ENCODE measurements at regions not wholly inside any gene's neighbourhood (a gene's known extent, or its start where the extent isn't known, plus 50 kb on each side); places are given as distances from the start of the nearest gene placed in this dataset.

DNA sequence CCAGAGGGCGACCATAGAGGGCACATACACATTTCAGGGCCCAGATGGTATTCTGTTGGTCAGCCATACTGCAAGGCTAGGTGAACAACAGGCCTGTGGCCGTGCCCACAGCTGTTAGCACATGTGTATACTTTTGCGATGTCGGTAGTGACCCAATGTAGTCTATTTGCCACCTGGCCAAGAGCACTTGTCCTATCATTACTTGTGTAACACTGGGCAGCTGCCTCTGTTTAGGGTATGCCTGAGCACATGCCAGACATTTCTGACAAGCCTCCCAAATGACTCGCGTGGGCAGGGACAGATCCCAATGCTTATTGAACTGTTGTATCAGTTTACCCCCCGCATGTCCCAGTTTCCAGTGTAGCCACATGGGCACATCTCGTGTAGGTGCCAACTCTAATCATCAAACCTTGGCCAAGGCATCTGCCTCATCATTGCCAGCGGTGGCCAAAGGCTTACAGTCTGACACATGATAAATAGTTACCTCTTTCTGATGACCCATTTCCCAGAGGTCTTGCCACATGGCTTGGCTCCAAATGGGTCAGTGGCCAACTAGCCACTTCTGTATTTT is 74.4 kb upstream of the FBXL4 start:
- no peaks in the 10 kb centered on the region for H3K27me3 ChIP-seq (ENCODE audit: control insufficient read depth, low read length)
- no peaks in the 10 kb centered on the region for H3K4me1 ChIP-seq (ENCODE audit: control insufficient read depth, low read length)
- no peak overlapping the region for H3K4me3 ChIP-seq (ENCODE audit: low read length)
- no peaks in the 10 kb centered on the region for H3K9me2 ChIP-seq (replicated peaks; ENCODE audit: control insufficient read depth, low read length)
- no peaks in the 10 kb centered on the region for H3K36me3 ChIP-seq (ENCODE audit: control insufficient read depth, low read length)
- no peak for TF ChIP-seq EZH2phosphoT487 (IDR thresholded peaks at IDR 0.05; ENCODE audit: borderline replicate concordance, low read length)
- TF ChIP-seq, protein P1, sequence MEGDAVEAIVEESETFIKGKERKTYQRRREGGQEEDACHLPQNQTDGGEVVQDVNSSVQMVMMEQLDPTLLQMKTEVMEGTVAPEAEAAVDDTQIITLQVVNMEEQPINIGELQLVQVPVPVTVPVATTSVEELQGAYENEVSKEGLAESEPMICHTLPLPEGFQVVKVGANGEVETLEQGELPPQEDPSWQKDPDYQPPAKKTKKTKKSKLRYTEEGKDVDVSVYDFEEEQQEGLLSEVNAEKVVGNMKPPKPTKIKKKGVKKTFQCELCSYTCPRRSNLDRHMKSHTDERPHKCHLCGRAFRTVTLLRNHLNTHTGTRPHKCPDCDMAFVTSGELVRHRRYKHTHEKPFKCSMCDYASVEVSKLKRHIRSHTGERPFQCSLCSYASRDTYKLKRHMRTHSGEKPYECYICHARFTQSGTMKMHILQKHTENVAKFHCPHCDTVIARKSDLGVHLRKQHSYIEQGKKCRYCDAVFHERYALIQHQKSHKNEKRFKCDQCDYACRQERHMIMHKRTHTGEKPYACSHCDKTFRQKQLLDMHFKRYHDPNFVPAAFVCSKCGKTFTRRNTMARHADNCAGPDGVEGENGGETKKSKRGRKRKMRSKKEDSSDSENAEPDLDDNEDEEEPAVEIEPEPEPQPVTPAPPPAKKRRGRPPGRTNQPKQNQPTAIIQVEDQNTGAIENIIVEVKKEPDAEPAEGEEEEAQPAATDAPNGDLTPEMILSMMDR (IDR thresholded peaks at IDR 0.05; ENCODE audit: low read depth, low read length, poor library complexity, severe bottlenecking), result no peak
- no peak overlapping the region for H3K4me2 ChIP-seq (ENCODE audit: low read length)
- no peaks in the 10 kb centered on the region for H3F3A ChIP-seq (ENCODE audit: control insufficient read depth, insufficient read depth)
- H3K27ac ChIP-seq (ENCODE audit: low read depth, low read length), result no peak overlapping the region
- H4K20me1 ChIP-seq (ENCODE audit: control insufficient read depth, insufficient read depth, low read depth, low read length), result no peaks in the 10 kb centered on the region
- H3K79me2 ChIP-seq (ENCODE audit: control insufficient read depth, low read length), result no peaks in the 10 kb centered on the region
- H3K9me3 ChIP-seq (ENCODE audit: control insufficient read depth, insufficient read depth, low read length), result peaks cover 14% of the 10 kb centered on the region

DNA sequence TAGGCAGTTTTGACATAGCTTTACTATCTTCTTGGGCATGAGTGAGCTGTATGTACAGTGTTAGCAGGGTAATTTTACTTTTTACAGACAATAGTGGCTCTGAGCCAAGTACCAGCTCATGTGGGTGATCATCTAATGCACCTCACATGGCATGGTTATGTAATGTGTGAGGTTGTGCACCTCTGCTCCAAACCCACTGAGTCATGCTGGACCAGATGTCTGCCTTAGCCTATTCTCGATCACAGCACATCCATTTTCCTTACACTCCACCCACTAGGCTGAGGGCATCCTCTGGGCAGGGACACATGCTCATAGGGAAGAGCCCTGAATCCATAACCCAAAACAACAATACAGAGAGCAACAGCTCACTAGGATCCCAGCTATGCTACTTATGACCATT is 71.6 kb upstream of the FBXL4 start:
- Histone ChIP-seq H3K9me3 (ENCODE audit: control insufficient read depth, insufficient read depth, low read length) (no peaks in the 10 kb centered on the region), H3K27ac (ENCODE audit: low read depth, low read length) (no peak overlapping the region), H3K27me3 (ENCODE audit: control insufficient read depth, low read length) (no peaks in the 10 kb centered on the region), H3K36me3 (ENCODE audit: control insufficient read depth, low read length) (no peaks in the 10 kb centered on the region), H4K20me1 (ENCODE audit: control insufficient read depth, insufficient read depth, low read depth, low read length) (no peaks in the 10 kb centered on the region), H3F3A (ENCODE audit: control insufficient read depth, insufficient read depth) (no peaks in the 10 kb centered on the region), H3K4me2 (ENCODE audit: low read length) (no peak overlapping the region), H3K4me3 (ENCODE audit: low read length) (no peak overlapping the region), H3K79me2 (ENCODE audit: control insufficient read depth, low read length) (no peaks in the 10 kb centered on the region), H3K9me2 (replicated peaks; ENCODE audit: control insufficient read depth, low read length) (no peaks in the 10 kb centered on the region), H3K4me1 (ENCODE audit: control insufficient read depth, low read length) (no peaks in the 10 kb centered on the region)
- TF ChIP-seq, protein P1 (IDR thresholded peaks at IDR 0.05; ENCODE audit: low read depth, low read length, poor library complexity, severe bottlenecking), result no peak
- no peak for TF ChIP-seq EZH2phosphoT487 (IDR thresholded peaks at IDR 0.05; ENCODE audit: borderline replicate concordance, low read length)

DNA sequence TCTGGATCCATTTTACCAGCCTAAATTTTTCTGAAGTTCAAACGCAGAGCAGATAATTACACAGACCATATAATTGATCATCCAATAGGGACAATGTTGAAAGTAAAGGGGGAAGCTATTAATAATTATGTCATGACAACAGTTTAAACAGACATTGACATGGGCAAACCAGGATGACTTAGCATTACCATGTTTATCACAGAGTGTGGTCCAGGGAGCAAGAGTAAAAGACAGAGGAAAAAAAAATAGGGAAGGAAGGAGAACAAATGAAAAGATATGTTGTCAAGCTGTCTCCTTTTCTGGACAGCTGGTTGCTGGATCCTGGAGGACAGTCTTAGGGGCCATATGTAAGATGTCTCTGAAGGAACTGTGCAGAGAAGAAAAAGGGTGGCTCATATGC is 69.4 kb upstream of the FBXL4 start:
- Histone ChIP-seq H3F3A (ENCODE audit: control insufficient read depth, insufficient read depth) (no peaks in the 10 kb centered on the region), H3K4me3 (ENCODE audit: low read length) (no peak overlapping the region), H3K9me3 (ENCODE audit: control insufficient read depth, insufficient read depth, low read length) (no peaks in the 10 kb centered on the region), H3K36me3 (ENCODE audit: control insufficient read depth, low read length) (no peaks in the 10 kb centered on the region), H3K4me2 (ENCODE audit: low read length) (no peak overlapping the region), H4K20me1 (ENCODE audit: control insufficient read depth, insufficient read depth, low read depth, low read length) (no peaks in the 10 kb centered on the region), H3K9me2 (replicated peaks; ENCODE audit: control insufficient read depth, low read length) (no peaks in the 10 kb centered on the region), H3K79me2 (ENCODE audit: control insufficient read depth, low read length) (no peaks in the 10 kb centered on the region), H3K27me3 (ENCODE audit: control insufficient read depth, low read length) (no peaks in the 10 kb centered on the region), H3K27ac (ENCODE audit: low read depth, low read length) (no peak overlapping the region), H3K4me1 (ENCODE audit: control insufficient read depth, low read length) (no peaks in the 10 kb centered on the region)
- TF ChIP-seq, protein P1 (IDR thresholded peaks at IDR 0.05; ENCODE audit: low read depth, low read length, poor library complexity, severe bottlenecking), result no peak
- no peak for TF ChIP-seq EZH2phosphoT487 (IDR thresholded peaks at IDR 0.05; ENCODE audit: borderline replicate concordance, low read length)
